Panc1 (cell line): ENCODE measurements at regions not wholly inside any gene's neighbourhood (a gene's known extent, or its start where the extent isn't known, plus 50 kb on each side); places are given as distances from the start of the nearest gene placed in this dataset.

ENCODE experiments used
- ATAC-seq: fragments of 200-7000 bp; cut with Tn5 transposase; 2 replicates; pipeline ENCODE4 v1.9.1; 2020; ENCODE audit warnings: mild to moderate bottlenecking, moderate library complexity
- BruUV-seq: library from RNA; stranded (reverse); fragments of 400-500 nt; replicated peaks from 2 replicates; lab custom pipeline; 2021; lab: Mats Ljungman, UMichigan
- CTCF ChIA-PET: fragments of 300-600 bp; sonication (Branson Sonifier 250); formaldehyde crosslinking; loops from one replicate; lab custom pipeline; 2022; ENCODE audit warnings: antibody characterized with exemption; lab: Charles Lee
- POLR2A ChIA-PET: fragments of 300-600 bp; sonication (Branson Sonifier 250); formaldehyde crosslinking; loops from one replicate; lab custom pipeline; 2022; ENCODE audit warnings: antibody characterized with exemption; lab: Charles Lee
- DNase-seq: peaks from one replicate; pipeline ENCODE4 v3.0.0-alpha.2; 2010; ENCODE audit warnings: low read depth, low spot score
- H3K27ac ChIP-seq: 2 replicates; pipeline ENCODE4 v1.5.1; 2011; ENCODE audit warnings: mild to moderate bottlenecking, low read length, inconsistent platforms
- H3K27me3 ChIP-seq: fragments of 200-500 bp; sonication (Bioruptor generic); 2 replicates; pipeline ENCODE4 v1.6.0; 2014; ENCODE audit warnings: low read length, inconsistent platforms; ENCODE audit not compliant: control insufficient read depth, insufficient read depth
- H3K36me3 ChIP-seq: fragments of 200-500 bp; sonication (Bioruptor generic); 2 replicates; pipeline ENCODE4 v1.5.1; 2014; ENCODE audit warnings: inconsistent platforms, mild to moderate bottlenecking, low read length, moderate library complexity; ENCODE audit not compliant: control insufficient read depth, insufficient read depth
- H3K4me1 ChIP-seq: 2 replicates; pipeline ENCODE4 v1.5.1; 2011; ENCODE audit warnings: inconsistent platforms, mild to moderate bottlenecking, low read length, moderate library complexity; ENCODE audit not compliant: control insufficient read depth, insufficient read depth
- H3K4me3 ChIP-seq, 2 experiments: 2 replicates each; pipeline ENCODE4 v1.5.1; 2011 to 2012; ENCODE audit warnings: low read depth in 2 of 2, low read length in 2 of 2, mild to moderate bottlenecking in 2 of 2, inconsistent platforms in 1 of 2, moderate library complexity in 1 of 2
- H3K9me3 ChIP-seq: fragments of 200-500 bp; sonication (Bioruptor generic); 2 replicates; pipeline ENCODE4 v1.5.1; 2014; ENCODE audit warnings: low read depth, mild to moderate bottlenecking, inconsistent platforms, low read length, moderate library complexity; ENCODE audit not compliant: control insufficient read depth, insufficient read depth
- CTCF ChIP-seq: fragments of 450-650 bp; IDR thresholded peaks from 2 replicates; pipeline ENCODE4 v1.5.1; 2017; ENCODE audit warnings: mild to moderate bottlenecking
- POLR2AphosphoS5 ChIP-seq: IDR thresholded peaks from 2 replicates; pipeline ENCODE4 v1.6.1; 2012; ENCODE audit warnings: mild to moderate bottlenecking, low read depth, low read length, moderate library complexity
- SIN3A ChIP-seq: IDR thresholded peaks from 2 replicates; pipeline ENCODE4 v1.6.1; 2012; ENCODE audit warnings: low read depth, mild to moderate bottlenecking, low read length, moderate library complexity, borderline replicate concordance; ENCODE audit not compliant: insufficient read depth
- TCF7L2 ChIP-seq: IDR thresholded peaks from 2 replicates; pipeline ENCODE4 v1.6.1; 2011; ENCODE audit warnings: mild to moderate bottlenecking, low read depth, low read length, inconsistent platforms
- in situ Hi-C: cut with HindIII; loops from 2 replicates; pipeline ENCODE4 v1.10.0; 2016; ENCODE audit warnings: low sequenced_read_pairs, low pct_unique_long_range_greater_than_20kb
- intact Hi-C: fragments of 100-400 bp; cut with micrococcal nuclease; formaldehyde crosslinking; loops from one replicate; pipeline ENCODE4 v1.10.0; 2022; ENCODE audit not compliant: unreplicated experiment
- TF ChIP-seq, protein P1 (sequence below), 2 experiments: IDR thresholded peaks; 2 replicates each; pipeline ENCODE4 v1.6.1; 2011 to 2012; ENCODE audit warnings: low read depth in 2 of 2, control low read depth in 1 of 2, low read length in 1 of 2, mild to moderate bottlenecking in 1 of 2, moderate library complexity in 1 of 2; ENCODE audit not compliant: insufficient read depth in 1 of 2

GRCh38 chr7:20026762-20027161 is 190.4 kb downstream of the MACC1 start:
- ATAC-seq (no peak), DNase-seq (no peak)
- Histone ChIP-seq H3K4me1 (no peaks in the 10 kb centered on the region), H3K27me3 (no peaks in the 10 kb centered on the region), H3K36me3 (no peaks in the 10 kb centered on the region), H3K4me3 (no peak overlapping the region), H3K27ac (no peak overlapping the region), H3K9me3 (no peaks in the 10 kb centered on the region)
- POLR2A ChIA-PET, result no interaction called here
- no TSS peak for BruUV-seq
- in situ Hi-C loops, result no loop called here
- no peak for TF ChIP-seq POLR2AphosphoS5
- TF ChIP-seq TCF7L2, result no peak
- no peak for TF ChIP-seq SIN3A
- TF ChIP-seq CTCF, result no peak
- TF ChIP-seq, protein P1, sequence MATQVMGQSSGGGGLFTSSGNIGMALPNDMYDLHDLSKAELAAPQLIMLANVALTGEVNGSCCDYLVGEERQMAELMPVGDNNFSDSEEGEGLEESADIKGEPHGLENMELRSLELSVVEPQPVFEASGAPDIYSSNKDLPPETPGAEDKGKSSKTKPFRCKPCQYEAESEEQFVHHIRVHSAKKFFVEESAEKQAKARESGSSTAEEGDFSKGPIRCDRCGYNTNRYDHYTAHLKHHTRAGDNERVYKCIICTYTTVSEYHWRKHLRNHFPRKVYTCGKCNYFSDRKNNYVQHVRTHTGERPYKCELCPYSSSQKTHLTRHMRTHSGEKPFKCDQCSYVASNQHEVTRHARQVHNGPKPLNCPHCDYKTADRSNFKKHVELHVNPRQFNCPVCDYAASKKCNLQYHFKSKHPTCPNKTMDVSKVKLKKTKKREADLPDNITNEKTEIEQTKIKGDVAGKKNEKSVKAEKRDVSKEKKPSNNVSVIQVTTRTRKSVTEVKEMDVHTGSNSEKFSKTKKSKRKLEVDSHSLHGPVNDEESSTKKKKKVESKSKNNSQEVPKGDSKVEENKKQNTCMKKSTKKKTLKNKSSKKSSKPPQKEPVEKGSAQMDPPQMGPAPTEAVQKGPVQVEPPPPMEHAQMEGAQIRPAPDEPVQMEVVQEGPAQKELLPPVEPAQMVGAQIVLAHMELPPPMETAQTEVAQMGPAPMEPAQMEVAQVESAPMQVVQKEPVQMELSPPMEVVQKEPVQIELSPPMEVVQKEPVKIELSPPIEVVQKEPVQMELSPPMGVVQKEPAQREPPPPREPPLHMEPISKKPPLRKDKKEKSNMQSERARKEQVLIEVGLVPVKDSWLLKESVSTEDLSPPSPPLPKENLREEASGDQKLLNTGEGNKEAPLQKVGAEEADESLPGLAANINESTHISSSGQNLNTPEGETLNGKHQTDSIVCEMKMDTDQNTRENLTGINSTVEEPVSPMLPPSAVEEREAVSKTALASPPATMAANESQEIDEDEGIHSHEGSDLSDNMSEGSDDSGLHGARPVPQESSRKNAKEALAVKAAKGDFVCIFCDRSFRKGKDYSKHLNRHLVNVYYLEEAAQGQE (IDR thresholded peaks at IDR 0.05; ENCODE audit: insufficient read depth in 1 of 2, low read depth in 2 of 2, low read length in 1 of 2), result no peak
- CTCF ChIA-PET, result no interaction called here
- intact Hi-C loops, result no loop called here

- no peaks in the 10 kb centered on the region for H3K36me3 ChIP-seq
- no peak for ATAC-seq
- no peak for DNase-seq
- no TSS peak for BruUV-seq
- H3K27ac ChIP-seq, result no peak overlapping the region
- POLR2A ChIA-PET, result no interaction called here
- in situ Hi-C loops (no loop called here), intact Hi-C loops (no loop called here)
- H3K4me1 ChIP-seq, result no peaks in the 10 kb centered on the region
- CTCF ChIA-PET, result no interaction called here
- TF ChIP-seq POLR2AphosphoS5 (no peak), TCF7L2 (no peak), SIN3A (no peak), CTCF (no peak)
- TF ChIP-seq, protein P1 (IDR thresholded peaks at IDR 0.05; ENCODE audit: insufficient read depth in 1 of 2, low read depth in 2 of 2, low read length in 1 of 2), result no peak
- no peak overlapping the region for H3K4me3 ChIP-seq
- H3K27me3 ChIP-seq, result no peaks in the 10 kb centered on the region
- H3K9me3 ChIP-seq, result no peaks in the 10 kb centered on the region
Measured at GRCh38 chr7:20021831-20022230, 195.4 kb downstream of the MACC1 start.
